ENCODE measurements at regions not wholly inside any gene's neighbourhood (a gene's known extent, or its start where the extent isn't known, plus 50 kb on each side); places are given as distances from the start of the nearest gene placed in this dataset.

DNA sequence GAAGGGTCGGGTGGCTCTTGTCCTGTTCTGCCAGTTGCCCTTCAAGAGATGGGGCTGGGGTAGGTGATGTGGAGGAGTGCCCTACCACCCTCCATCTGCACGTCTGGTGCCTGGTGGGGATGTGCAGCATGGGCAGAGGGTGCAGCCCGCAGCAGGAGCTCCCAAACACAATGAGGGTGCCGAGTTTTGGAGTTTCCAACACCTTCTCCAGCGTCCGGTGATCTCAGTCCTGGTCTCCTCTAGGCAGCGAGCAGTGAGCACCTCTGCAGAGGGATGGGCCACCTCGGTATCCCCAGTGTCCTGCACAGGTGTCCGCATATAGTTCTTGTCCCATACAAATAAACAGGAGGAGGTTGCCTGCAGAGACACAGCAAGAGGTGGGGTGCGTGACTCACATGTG lies 136.0 kb downstream of the ENGASE start:
- no peak overlapping the region for H3K4me3 ChIP-seq (ENCODE audit: low read length)
- H3K4me1 ChIP-seq (ENCODE audit: control insufficient read depth, insufficient read depth, low read length): no peaks in the 10 kb centered on the region
- H3K27me3 ChIP-seq (ENCODE audit: control insufficient read depth, insufficient read depth, low read length): peaks cover 73% of the 10 kb centered on the region
- no peaks in the 10 kb centered on the region for H3K36me3 ChIP-seq (ENCODE audit: insufficient read depth, low read length)
- no peaks in the 10 kb centered on the region for H3K9me3 ChIP-seq (replicated peaks; ENCODE audit: low read length)
- H3K4me2 ChIP-seq (ENCODE audit: low read length): no peak overlapping the region
- no peak overlapping the region for H3K9ac ChIP-seq (ENCODE audit: low read depth, low read length)

DNA sequence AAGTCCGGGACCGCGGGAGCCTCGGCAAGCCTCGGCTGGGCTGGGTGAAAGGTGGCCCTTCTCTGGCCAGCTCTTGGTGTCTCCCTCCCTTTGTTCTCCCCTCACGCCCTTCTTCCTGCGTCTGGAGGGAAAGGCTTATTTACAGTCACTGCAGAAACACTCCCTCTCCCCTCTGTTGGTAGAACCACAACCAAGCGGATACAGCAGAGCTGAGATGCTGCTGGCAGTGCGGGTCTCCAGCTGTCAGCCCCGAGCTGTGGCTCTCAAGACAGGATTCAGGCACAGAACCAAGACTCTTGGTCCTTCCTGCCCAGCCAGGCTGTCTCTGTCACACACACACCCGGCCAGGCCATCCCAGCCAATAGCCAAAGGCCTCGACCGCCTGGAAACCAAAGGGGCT lies 133.3 kb downstream of the ENGASE start:
- Histone ChIP-seq H3K4me1 (ENCODE audit: control insufficient read depth, insufficient read depth, low read length) (peaks cover under 1% of the 10 kb centered on the region), H3K4me2 (ENCODE audit: low read length) (no peak overlapping the region), H3K9ac (ENCODE audit: low read depth, low read length) (no peak overlapping the region), H3K36me3 (ENCODE audit: insufficient read depth, low read length) (no peaks in the 10 kb centered on the region), H3K9me3 (replicated peaks; ENCODE audit: low read length) (no peaks in the 10 kb centered on the region), H3K27me3 (ENCODE audit: control insufficient read depth, insufficient read depth, low read length) (peaks cover 65% of the 10 kb centered on the region), H3K4me3 (ENCODE audit: low read length) (no peak overlapping the region)

DNA sequence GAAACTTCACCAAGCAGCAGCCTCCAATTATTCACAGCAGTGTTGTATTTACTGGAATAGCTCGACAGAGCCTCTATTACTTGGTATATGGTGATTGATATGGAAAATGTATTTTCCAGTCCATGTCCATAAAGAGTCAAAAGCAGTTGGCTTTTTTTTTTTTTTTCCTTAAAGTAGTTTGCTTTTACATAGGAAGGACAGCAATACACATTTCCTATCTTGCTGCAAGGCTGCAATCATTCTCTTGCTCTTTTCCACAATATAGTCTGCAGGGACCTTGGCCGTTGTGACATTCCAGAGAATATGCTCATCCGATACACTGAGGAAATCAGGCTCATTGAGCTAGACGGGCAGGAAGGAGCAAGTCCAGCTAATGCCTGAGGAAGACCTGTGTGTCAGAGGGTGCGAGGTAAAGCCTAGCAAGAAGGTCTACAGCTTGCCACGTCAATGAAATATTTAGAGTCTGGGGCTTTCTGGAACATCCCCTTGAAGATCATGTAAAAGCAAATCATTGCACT lies 131.1 kb downstream of the ENGASE start:
- Histone ChIP-seq H3K4me3 (ENCODE audit: low read length) (no peak overlapping the region), H3K27me3 (ENCODE audit: control insufficient read depth, insufficient read depth, low read length) (peaks cover 47% of the 10 kb centered on the region)

DNA sequence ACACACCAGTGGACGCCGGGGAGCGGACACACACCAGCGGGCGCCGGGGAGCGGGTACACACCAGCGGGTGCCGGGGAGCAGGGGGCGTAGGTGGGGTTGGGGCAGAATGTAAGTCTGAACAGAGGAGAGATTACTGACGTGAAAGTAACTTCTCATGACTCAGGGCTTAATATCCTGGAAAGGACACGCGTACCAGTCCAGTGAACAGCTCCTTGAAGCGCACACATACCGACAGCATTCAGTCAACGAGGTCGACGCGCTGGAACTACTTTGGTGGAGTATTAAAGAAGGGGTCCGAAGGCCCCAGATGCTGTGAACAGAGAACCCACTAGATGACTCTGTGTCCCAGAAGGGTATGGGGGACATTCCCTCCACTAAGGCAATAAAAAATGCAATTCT lies 129.6 kb downstream of the ENGASE start:
- no peaks in the 10 kb centered on the region for H3K9me3 ChIP-seq (replicated peaks; ENCODE audit: low read length)
- no peak overlapping the region for H3K4me2 ChIP-seq (ENCODE audit: low read length)
- H3K36me3 ChIP-seq (ENCODE audit: insufficient read depth, low read length): no peaks in the 10 kb centered on the region
- H3K9ac ChIP-seq (ENCODE audit: low read depth, low read length): no peak overlapping the region
- no peak overlapping the region for H3K4me3 ChIP-seq (ENCODE audit: low read length)
- peaks cover 16% of the 10 kb centered on the region for H3K4me1 ChIP-seq (ENCODE audit: control insufficient read depth, insufficient read depth, low read length)
- peaks cover 54% of the 10 kb centered on the region for H3K27me3 ChIP-seq (ENCODE audit: control insufficient read depth, insufficient read depth, low read length)

More for the DNA sequence above, 131.1 kb downstream of the ENGASE start:
- no peaks in the 10 kb centered on the region for H3K36me3 ChIP-seq (ENCODE audit: insufficient read depth, low read length)
- H3K9me3 ChIP-seq (replicated peaks; ENCODE audit: low read length): no peaks in the 10 kb centered on the region
- no peak overlapping the region for H3K9ac ChIP-seq (ENCODE audit: low read depth, low read length)
- H3K4me2 ChIP-seq (ENCODE audit: low read length): no peak overlapping the region
- H3K4me1 ChIP-seq (ENCODE audit: control insufficient read depth, insufficient read depth, low read length): peaks cover 16% of the 10 kb centered on the region

DNA sequence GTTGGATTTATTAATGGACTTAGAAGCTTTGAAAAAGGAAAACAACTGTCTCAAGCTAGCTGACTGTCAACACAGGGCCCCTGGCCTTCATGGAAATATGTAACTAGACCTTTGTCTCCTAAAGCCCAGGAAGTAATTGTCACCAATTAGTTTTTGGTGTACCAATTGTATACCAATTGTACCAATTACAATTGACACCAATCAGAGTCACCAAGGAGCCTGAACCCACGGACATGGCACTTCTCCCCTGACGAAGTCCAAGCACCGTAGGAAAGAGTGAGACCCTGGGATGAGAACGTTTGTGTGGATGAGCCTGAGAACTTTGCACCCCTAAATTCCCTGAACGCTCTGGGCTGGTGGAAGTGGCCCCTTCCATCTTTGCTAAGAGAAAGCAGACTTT lies 129.0 kb downstream of the ENGASE start:
- H3K4me3 ChIP-seq (ENCODE audit: low read length): no peak overlapping the region
- H3K4me2 ChIP-seq (ENCODE audit: low read length): no peak overlapping the region
- no peaks in the 10 kb centered on the region for H3K9me3 ChIP-seq (replicated peaks; ENCODE audit: low read length)
- peaks cover 58% of the 10 kb centered on the region for H3K27me3 ChIP-seq (ENCODE audit: control insufficient read depth, insufficient read depth, low read length)
- peaks cover 16% of the 10 kb centered on the region for H3K4me1 ChIP-seq (ENCODE audit: control insufficient read depth, insufficient read depth, low read length)
- no peaks in the 10 kb centered on the region for H3K36me3 ChIP-seq (ENCODE audit: insufficient read depth, low read length)
- H3K9ac ChIP-seq (ENCODE audit: low read depth, low read length): no peak overlapping the region

DNA sequence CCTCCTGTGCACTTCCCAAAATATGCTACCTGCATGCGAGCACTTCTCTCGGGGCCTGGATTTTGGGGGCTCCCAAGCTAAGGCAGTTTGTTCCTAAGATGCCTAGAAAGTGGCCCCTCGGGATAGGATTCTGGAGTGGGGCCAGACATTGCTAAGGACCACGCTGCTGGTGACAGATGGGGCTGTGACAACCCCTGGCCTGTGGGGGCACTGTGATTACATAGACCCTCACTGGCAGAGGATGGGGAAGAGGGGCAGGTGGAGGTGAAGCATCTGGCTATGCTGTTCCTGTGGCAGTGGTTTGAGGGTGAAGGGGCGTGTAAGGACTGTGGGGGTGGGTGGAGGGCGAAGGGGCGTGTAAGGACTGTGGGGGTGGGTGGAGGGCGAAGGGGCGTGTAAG lies 128.4 kb downstream of the ENGASE start:
- Histone ChIP-seq H3K27me3 (ENCODE audit: control insufficient read depth, insufficient read depth, low read length) (peaks cover 54% of the 10 kb centered on the region), H3K4me3 (ENCODE audit: low read length) (no peak overlapping the region), H3K4me2 (ENCODE audit: low read length) (no peak overlapping the region), H3K9me3 (replicated peaks; ENCODE audit: low read length) (no peaks in the 10 kb centered on the region), H3K36me3 (ENCODE audit: insufficient read depth, low read length) (no peaks in the 10 kb centered on the region), H3K9ac (ENCODE audit: low read depth, low read length) (no peak overlapping the region), H3K4me1 (ENCODE audit: control insufficient read depth, insufficient read depth, low read length) (peaks cover 16% of the 10 kb centered on the region)

DNA sequence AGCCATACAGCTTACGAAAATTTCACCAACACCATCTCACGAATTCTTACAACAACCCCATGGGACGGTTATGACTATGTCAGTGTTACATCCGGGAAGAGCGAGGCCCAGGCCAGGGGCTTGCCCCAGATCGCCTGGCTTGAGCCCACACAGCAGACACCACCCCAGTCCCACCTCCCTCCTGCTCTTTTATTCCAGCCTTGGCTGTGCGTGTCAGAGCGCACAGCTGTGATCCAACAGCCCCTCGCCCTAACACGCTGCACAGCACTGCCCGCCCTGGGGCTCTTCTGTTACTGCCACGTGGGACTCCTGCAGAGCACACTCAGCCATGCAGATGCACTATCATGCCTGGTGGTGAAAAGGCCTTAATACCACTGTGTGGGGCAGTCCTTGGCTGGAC lies 127.9 kb downstream of the ENGASE start:
- H3K27me3 ChIP-seq (ENCODE audit: control insufficient read depth, insufficient read depth, low read length): peaks cover 52% of the 10 kb centered on the region
- no peak overlapping the region for H3K4me3 ChIP-seq (ENCODE audit: low read length)
- H3K9ac ChIP-seq (ENCODE audit: low read depth, low read length): no peak overlapping the region
- H3K36me3 ChIP-seq (ENCODE audit: insufficient read depth, low read length): no peaks in the 10 kb centered on the region
- no peaks in the 10 kb centered on the region for H3K9me3 ChIP-seq (replicated peaks; ENCODE audit: low read length)
- H3K4me1 ChIP-seq (ENCODE audit: control insufficient read depth, insufficient read depth, low read length): peaks cover 16% of the 10 kb centered on the region
- peak overlapping the region; percentile 40 for H3K4me2 ChIP-seq (ENCODE audit: low read length)

DNA sequence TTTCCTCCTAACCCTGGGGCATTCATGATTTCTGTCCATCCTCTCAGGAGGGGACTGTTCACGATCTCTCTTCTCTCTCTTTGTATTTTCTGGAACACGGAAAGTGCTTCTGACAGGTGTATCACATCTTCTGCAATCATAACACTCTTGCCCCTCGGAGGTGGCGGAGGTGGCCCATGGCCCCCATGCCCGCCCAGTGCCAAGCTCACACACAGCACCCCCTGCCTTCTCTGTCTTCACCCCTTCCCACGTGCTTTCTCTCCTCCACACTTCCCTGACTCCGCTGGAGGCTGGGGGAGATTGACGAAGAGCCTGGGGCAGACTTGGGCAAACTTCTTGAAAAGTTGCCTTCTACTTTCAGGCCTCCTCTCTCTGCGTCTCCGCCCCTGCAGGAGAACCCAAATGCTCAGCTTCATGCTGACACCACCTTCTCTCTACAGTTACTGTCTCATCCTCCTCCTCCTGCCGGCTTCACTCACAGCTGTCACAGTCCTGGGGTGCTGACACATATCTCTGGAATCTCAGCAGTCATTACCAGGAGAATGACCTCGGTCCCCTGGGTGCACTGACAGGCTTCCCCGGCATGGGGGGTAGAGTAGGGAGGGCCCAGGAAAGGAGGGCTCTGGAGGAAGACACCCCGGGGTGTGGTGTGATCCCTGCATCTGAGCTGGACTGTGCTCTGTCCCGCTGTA lies 127.1 kb downstream of the ENGASE start:
- no peak overlapping the region for H3K9ac ChIP-seq (ENCODE audit: low read depth, low read length)
- peaks cover 16% of the 10 kb centered on the region for H3K4me1 ChIP-seq (ENCODE audit: control insufficient read depth, insufficient read depth, low read length)
- no peak overlapping the region for H3K4me3 ChIP-seq (ENCODE audit: low read length)
- H3K27me3 ChIP-seq (ENCODE audit: control insufficient read depth, insufficient read depth, low read length): peaks cover 49% of the 10 kb centered on the region
- peak overlapping the region; percentile 40 for H3K4me2 ChIP-seq (ENCODE audit: low read length)
- no peaks in the 10 kb centered on the region for H3K9me3 ChIP-seq (replicated peaks; ENCODE audit: low read length)
- H3K36me3 ChIP-seq (ENCODE audit: insufficient read depth, low read length): no peaks in the 10 kb centered on the region

DNA sequence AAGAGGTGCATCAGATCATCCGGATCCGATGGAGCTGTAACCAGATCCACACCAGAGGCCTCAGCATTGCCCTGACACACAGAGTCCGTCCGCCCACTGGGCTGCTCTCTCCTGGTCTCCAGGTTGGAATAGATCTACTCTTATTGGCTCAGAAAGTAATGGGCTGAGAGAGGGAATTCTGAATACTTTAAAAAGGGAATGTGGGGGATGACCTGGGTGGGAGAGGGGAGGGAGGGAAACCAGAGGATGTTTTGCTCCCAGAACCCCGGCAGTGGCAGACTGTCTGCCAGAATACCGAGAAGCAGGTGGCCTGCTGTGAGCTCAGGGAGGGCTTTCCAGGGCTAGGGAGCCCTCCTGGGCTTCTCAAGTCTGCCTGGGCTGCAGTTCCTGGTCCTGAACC lies 126.5 kb downstream of the ENGASE start:
- Histone ChIP-seq H3K36me3 (ENCODE audit: insufficient read depth, low read length) (no peaks in the 10 kb centered on the region), H3K4me2 (ENCODE audit: low read length) (no peak overlapping the region), H3K9me3 (replicated peaks; ENCODE audit: low read length) (no peaks in the 10 kb centered on the region), H3K9ac (ENCODE audit: low read depth, low read length) (no peak overlapping the region), H3K4me1 (ENCODE audit: control insufficient read depth, insufficient read depth, low read length) (peaks cover 16% of the 10 kb centered on the region), H3K4me3 (ENCODE audit: low read length) (no peak overlapping the region), H3K27me3 (ENCODE audit: control insufficient read depth, insufficient read depth, low read length) (peaks cover 49% of the 10 kb centered on the region)

DNA sequence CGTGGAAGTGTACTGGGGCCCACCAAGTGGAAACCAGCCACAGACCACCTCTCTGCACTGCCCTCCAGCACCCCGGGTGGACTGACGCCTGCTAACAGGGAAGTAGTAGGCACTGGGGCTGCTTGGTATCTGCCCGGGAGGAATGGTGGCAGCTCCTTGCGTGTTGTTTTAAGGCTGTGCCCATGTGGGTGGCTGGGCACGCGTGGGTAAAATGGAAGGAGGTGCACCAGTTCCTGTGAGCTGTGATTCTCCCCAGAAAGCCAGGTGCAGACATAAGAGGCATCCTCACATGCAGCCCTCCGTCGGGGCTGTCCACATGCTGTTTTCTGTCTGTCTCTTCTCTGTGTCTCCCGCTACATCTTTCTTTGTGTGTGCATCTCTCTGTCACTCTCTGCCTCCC lies 122.3 kb downstream of the ENGASE start:
- Histone ChIP-seq H3K9ac (ENCODE audit: low read depth, low read length) (no peak overlapping the region), H3K9me3 (replicated peaks; ENCODE audit: low read length) (no peaks in the 10 kb centered on the region), H3K36me3 (ENCODE audit: insufficient read depth, low read length) (no peaks in the 10 kb centered on the region), H3K4me1 (ENCODE audit: control insufficient read depth, insufficient read depth, low read length) (peaks cover 5% of the 10 kb centered on the region), H3K4me3 (ENCODE audit: low read length) (no peak overlapping the region), H3K4me2 (ENCODE audit: low read length) (no peak overlapping the region), H3K27me3 (ENCODE audit: control insufficient read depth, insufficient read depth, low read length) (peaks cover 54% of the 10 kb centered on the region)

DNA sequence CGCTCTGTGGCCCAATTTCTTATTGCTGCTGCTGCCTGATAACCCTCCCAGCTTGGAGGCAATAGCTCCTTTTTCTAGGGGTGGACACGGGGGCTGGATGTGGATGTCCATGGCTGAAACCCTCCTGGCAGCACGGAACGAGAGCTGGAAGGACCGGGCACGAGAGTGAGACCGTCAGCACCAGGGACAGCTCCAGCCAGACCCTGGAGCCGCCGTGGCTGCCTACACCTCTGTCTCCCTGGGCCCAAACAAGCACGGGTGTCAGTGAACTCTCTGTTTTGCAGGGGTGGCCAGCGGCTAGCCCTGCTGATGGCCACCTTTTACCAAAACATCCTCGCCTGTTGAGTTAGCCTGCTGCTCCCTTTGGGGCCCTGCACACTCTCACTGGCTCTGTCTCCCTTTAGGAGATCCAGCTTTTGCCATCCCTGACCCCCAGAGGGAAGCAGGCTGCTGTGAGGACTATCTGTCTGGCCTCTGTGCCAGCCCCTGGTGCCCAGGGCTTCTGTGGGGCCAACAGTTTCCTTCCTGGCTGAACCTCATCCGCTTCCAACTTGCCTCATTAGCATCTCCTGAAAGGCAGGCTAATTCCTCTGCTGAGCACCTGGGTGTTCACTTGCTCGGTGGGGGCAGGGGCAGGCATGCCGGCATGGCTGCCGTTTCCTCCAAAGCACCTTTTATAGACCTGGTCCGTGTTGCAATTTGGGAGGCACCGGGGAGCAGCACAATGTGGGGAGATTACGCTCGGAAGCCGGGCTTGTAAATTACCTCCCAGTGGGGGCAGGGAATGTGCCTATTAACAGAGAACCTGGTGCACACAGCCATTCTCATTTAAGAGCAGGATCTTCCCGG lies 118.1 kb downstream of the ENGASE start:
- Histone ChIP-seq H3K27me3 (ENCODE audit: control insufficient read depth, insufficient read depth, low read length) (peaks cover 70% of the 10 kb centered on the region), H3K4me1 (ENCODE audit: control insufficient read depth, insufficient read depth, low read length) (no peaks in the 10 kb centered on the region), H3K4me2 (ENCODE audit: low read length) (no peak overlapping the region), H3K4me3 (ENCODE audit: low read length) (no peak overlapping the region), H3K9me3 (replicated peaks; ENCODE audit: low read length) (no peaks in the 10 kb centered on the region), H3K9ac (ENCODE audit: low read depth, low read length) (no peak overlapping the region), H3K36me3 (ENCODE audit: insufficient read depth, low read length) (no peaks in the 10 kb centered on the region)
